ENCODE measurements at regions not wholly inside any gene's neighbourhood (a gene's known extent, or its start where the extent isn't known, plus 50 kb on each side); places are given as distances from the start of the nearest gene placed in this dataset.

DNA sequence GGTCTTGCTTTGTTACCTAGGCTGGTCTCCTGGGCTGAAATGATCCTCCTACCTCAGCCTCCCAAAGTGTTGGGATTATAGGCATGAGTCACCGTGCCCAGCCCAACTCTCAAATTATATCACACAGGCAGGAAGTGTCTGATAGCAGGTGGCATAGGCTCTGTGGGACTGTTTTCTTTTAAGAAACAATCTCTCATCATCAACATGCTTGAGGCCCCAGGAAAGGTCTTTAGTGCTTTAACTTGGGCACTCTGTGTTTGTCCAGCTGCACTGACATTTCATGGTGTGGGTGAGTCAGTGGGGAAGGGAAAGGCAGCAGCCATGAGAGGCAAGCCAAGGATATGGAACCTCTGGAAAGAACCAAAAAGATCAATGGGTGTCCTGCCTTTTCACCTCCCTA lies 88.1 kb upstream of the TSPAN5 start:
- TF ChIP-seq CTCF (IDR thresholded peaks at IDR 0.05; ENCODE audit: insufficient read depth, low read length, poor library complexity, severe bottlenecking): no peak
- Histone ChIP-seq H3K4me3 (ENCODE audit: low read depth, low read length) (no peak overlapping the region), H3K36me3 (ENCODE audit: control insufficient read depth, insufficient read depth, low read length) (no peaks in the 10 kb centered on the region), H3K27me3 (ENCODE audit: control insufficient read depth, insufficient read depth, low read length) (no peaks in the 10 kb centered on the region)
- peak; percentile 4 for DNase-seq (ENCODE audit: low read depth)

DNA sequence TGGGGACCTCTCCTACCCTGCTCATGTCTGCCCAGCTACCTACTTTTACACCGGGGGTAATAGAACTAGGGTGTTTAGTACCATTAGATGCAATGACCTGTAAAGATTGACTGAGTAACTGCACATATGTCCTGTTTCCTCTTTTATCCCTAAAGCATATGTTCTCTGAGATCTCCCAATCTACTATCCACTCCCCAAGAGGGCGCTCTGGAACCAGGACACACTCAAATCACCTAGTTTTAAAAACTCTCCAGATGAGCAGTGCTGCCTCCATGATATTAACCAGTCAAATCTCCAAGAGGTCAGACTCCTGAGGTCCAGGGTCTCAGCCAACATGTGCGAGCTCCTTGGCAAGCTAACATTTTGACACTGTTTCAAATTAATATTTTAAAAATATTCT lies 87.0 kb upstream of the TSPAN5 start:
- TF ChIP-seq CTCF (IDR thresholded peaks at IDR 0.05; ENCODE audit: insufficient read depth, low read length, poor library complexity, severe bottlenecking): no peak
- Histone ChIP-seq H3K4me3 (ENCODE audit: low read depth, low read length) (no peak overlapping the region), H3K36me3 (ENCODE audit: control insufficient read depth, insufficient read depth, low read length) (no peaks in the 10 kb centered on the region), H3K27me3 (ENCODE audit: control insufficient read depth, insufficient read depth, low read length) (no peaks in the 10 kb centered on the region)
- DNase-seq (ENCODE audit: low read depth): no peak

- DNase-seq (ENCODE audit: low read depth): no peak
- no peak for TF ChIP-seq CTCF (IDR thresholded peaks at IDR 0.05; ENCODE audit: insufficient read depth, low read length, poor library complexity, severe bottlenecking)
Observed at GRCh38 chr4:98744372-98745150, 86.2 kb upstream of the TSPAN5 start.

GRCh38 chr4:98741952-98742351 lies 83.5 kb upstream of the TSPAN5 start:
- Histone ChIP-seq H3K27me3 (ENCODE audit: control insufficient read depth, insufficient read depth, low read length) (no peaks in the 10 kb centered on the region), H3K36me3 (ENCODE audit: control insufficient read depth, insufficient read depth, low read length) (no peaks in the 10 kb centered on the region), H3K4me3 (ENCODE audit: low read depth, low read length) (no peak overlapping the region)
- DNase-seq (ENCODE audit: low read depth): no peak
- no peak for TF ChIP-seq CTCF (IDR thresholded peaks at IDR 0.05; ENCODE audit: insufficient read depth, low read length, poor library complexity, severe bottlenecking)

More at GRCh38 chr4:98744372-98745150, 86.2 kb upstream of the TSPAN5 start:
- Histone ChIP-seq H3K4me3 (ENCODE audit: low read depth, low read length) (no peak overlapping the region), H3K27me3 (ENCODE audit: control insufficient read depth, insufficient read depth, low read length) (no peaks in the 10 kb centered on the region), H3K36me3 (ENCODE audit: control insufficient read depth, insufficient read depth, low read length) (no peaks in the 10 kb centered on the region)

DNA sequence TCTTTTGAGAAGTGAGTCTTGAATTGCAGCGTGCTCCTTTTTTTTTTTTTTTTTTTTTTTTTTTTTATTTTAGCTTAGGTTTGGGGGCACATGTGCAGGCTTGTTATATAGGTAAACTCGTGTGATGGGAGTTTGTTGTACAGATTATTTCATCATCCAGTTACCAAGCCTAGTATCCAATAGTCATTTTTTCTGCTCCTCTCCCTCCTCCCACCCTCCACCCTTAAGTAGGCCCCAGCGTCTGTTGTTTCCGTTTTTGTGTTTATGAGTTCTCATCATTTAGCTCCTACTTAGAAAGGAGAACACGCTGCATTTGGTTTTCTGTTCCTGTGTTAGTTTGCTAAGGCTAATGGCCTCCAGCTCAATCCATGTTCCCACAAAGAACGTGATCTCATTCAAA lies 81.3 kb upstream of the TSPAN5 start:
- no peak for DNase-seq (ENCODE audit: low read depth)
- Histone ChIP-seq H3K27me3 (ENCODE audit: control insufficient read depth, insufficient read depth, low read length) (no peaks in the 10 kb centered on the region), H3K36me3 (ENCODE audit: control insufficient read depth, insufficient read depth, low read length) (no peaks in the 10 kb centered on the region), H3K4me3 (ENCODE audit: low read depth, low read length) (no peak overlapping the region)
- TF ChIP-seq CTCF (IDR thresholded peaks at IDR 0.05; ENCODE audit: insufficient read depth, low read length, poor library complexity, severe bottlenecking): no peak

DNA sequence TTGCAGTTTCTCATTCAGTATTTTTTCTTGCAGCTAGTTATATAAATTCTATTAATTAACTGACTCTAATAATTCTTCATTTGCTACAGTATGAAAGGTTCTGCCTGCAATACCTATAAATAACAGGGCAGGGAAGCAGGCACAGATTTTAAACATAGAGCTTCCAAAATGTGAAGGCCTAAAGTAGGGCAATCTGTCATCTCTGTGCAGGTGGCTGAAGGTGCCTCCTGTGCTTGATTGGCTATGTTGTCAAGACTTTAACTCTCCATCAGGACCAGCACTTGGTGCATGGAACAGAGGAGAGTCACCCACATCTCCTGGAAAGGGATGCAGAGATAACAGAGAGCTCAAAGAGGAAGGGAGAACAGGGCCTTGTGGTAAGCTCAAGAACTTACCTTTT lies 75.2 kb upstream of the TSPAN5 start:
- no peak for TF ChIP-seq CTCF (IDR thresholded peaks at IDR 0.05; ENCODE audit: insufficient read depth, low read length, poor library complexity, severe bottlenecking)
- Histone ChIP-seq H3K36me3 (ENCODE audit: control insufficient read depth, insufficient read depth, low read length) (no peaks in the 10 kb centered on the region), H3K27me3 (ENCODE audit: control insufficient read depth, insufficient read depth, low read length) (no peaks in the 10 kb centered on the region), H3K4me3 (ENCODE audit: low read depth, low read length) (no peak overlapping the region)
- no peak for DNase-seq (ENCODE audit: low read depth)

Measured in kidney epithelial cell (primary cell).